COLO668 (cell line): ENCODE measurements at regions not wholly inside any gene's neighbourhood (a gene's known extent, or its start where the extent isn't known, plus 50 kb on each side); places are given as distances from the start of the nearest gene placed in this dataset.
A peak's percentile ranks its signal among the peaks of the same experiment; 100 is the strongest.
"Not testable (repeated sequence)": the region's sequence is repeated elsewhere in the genome, so short reads cannot be mapped to it uniquely, and the experiment has no call there.

ENCODE experiments used
- DNase-seq: peaks from one replicate; lab custom pipeline; 2025; ENCODE audit not compliant: unreplicated experiment; lab: John Stamatoyannopoulos, UW

- DNase-seq, result no peak
Observed at GRCh38 chr14:85883966-85884365, 354.0 kb downstream of the FLRT2 start.

- no peak for DNase-seq
Observed at GRCh38 chr14:85883101-85883500, 353.2 kb downstream of the FLRT2 start.

- DNase-seq, result no peak
Observed at GRCh38 chr14:85881935-85882334, 352.0 kb downstream of the FLRT2 start.

- DNase-seq, result no peak
Observed at GRCh38 chr14:85878874-85879273, 348.9 kb downstream of the FLRT2 start.

- no peak for DNase-seq
Observed at GRCh38 chr14:85873006-85873405, 343.1 kb downstream of the FLRT2 start.

GRCh38 chr14:85867450-85867849 is 337.5 kb downstream of the FLRT2 start:
- no peak for DNase-seq

GRCh38 chr14:85865701-85866100 is 335.8 kb downstream of the FLRT2 start:
- no peak for DNase-seq

GRCh38 chr14:85858634-85859033 is 328.7 kb downstream of the FLRT2 start:
- DNase-seq, result no peak

GRCh38 chr14:85856430-85856829 is 326.5 kb downstream of the FLRT2 start:
- no peak for DNase-seq

- no peak for DNase-seq
Observed at GRCh38 chr14:85853996-85854526, 324.1 kb downstream of the FLRT2 start.

GRCh38 chr14:85852906-85853305 is 323.0 kb downstream of the FLRT2 start:
- no peak for DNase-seq

- DNase-seq, result not testable (repeated sequence)
Observed at GRCh38 chr14:85852123-85852522, 322.2 kb downstream of the FLRT2 start.

GRCh38 chr14:85830549-85830948 is 300.6 kb downstream of the FLRT2 start:
- not testable (repeated sequence) for DNase-seq

GRCh38 chr14:85829601-85830000 is 299.7 kb downstream of the FLRT2 start:
- DNase-seq, result not testable (repeated sequence)

- peak; percentile 78 for DNase-seq
Observed at GRCh38 chr14:85824526-85824925, 294.6 kb downstream of the FLRT2 start.

GRCh38 chr14:85822236-85822635 is 292.3 kb downstream of the FLRT2 start:
- no peak for DNase-seq

GRCh38 chr14:85817430-85817829 is 287.5 kb downstream of the FLRT2 start:
- no peak for DNase-seq

GRCh38 chr14:85813040-85813439 is 283.1 kb downstream of the FLRT2 start:
- DNase-seq, result no peak

GRCh38 chr14:85811340-85811739 is 281.4 kb downstream of the FLRT2 start:
- DNase-seq, result no peak

- no peak for DNase-seq
Observed at GRCh38 chr14:85799668-85800067, 269.7 kb downstream of the FLRT2 start.

GRCh38 chr14:85798856-85799255 is 268.9 kb downstream of the FLRT2 start:
- no peak for DNase-seq

GRCh38 chr14:85793533-85793932 is 263.6 kb downstream of the FLRT2 start:
- no peak for DNase-seq

GRCh38 chr14:85789506-85789905 is 259.6 kb downstream of the FLRT2 start:
- DNase-seq, result no peak
